Nephron progenitor cell (in vitro differentiated cells): ENCODE measurements at regions not wholly inside any gene's neighbourhood (a gene's known extent, or its start where the extent isn't known, plus 50 kb on each side); places are given as distances from the start of the nearest gene placed in this dataset.

Experiments
- DNase-seq: peaks from one replicate; pipeline ENCODE4 v3.0.0; 2021
- H3K27ac Mint-ChIP-seq: 2 replicates; pipeline ENCODE4 v1.8.0; 2021; ENCODE audit warnings: mild to moderate bottlenecking, moderate library complexity, mixed read lengths
- H3K27me3 Mint-ChIP-seq: 2 replicates; pipeline ENCODE4 v1.8.0; 2021; ENCODE audit warnings: mild to moderate bottlenecking, low read depth, mixed read lengths; ENCODE audit not compliant: poor library complexity
- H3K36me3 Mint-ChIP-seq: 2 replicates; pipeline ENCODE4 v1.8.0; 2021; ENCODE audit warnings: low read depth, mixed read lengths
- H3K4me1 Mint-ChIP-seq: 2 replicates; pipeline ENCODE4 v1.8.0; 2021; ENCODE audit warnings: mixed read lengths
- H3K4me3 Mint-ChIP-seq: 2 replicates; pipeline ENCODE4 v1.8.0; 2021; ENCODE audit warnings: mild to moderate bottlenecking, moderate library complexity, mixed read lengths
- H3K9me3 Mint-ChIP-seq: 2 replicates; pipeline ENCODE4 v1.8.0; 2021; ENCODE audit warnings: mild to moderate bottlenecking, moderate library complexity, mixed read lengths
- CTCF ChIP-seq: fragments of 200-600 bp; sonication (generic); IDR thresholded peaks from 2 replicates; pipeline ENCODE4 v1.5.0; 2021; ENCODE audit warnings: antibody characterized with exemption

- H3K4me1 Mint-ChIP-seq: peaks cover 76% of the 10 kb centered on the region
Measured at GRCh38 chr9:105975886-105976645, 281.7 kb downstream of the TMEM38B start.

GRCh38 chr9:105978336-105978735 lies 284.0 kb downstream of the TMEM38B start:
- Mint-ChIP-seq H3K27ac (peak overlapping the region; percentile 33), H3K4me3 (no peak overlapping the region), H3K36me3 (no peaks in the 10 kb centered on the region), H3K4me1 (peaks cover 63% of the 10 kb centered on the region), H3K9me3 (no peaks in the 10 kb centered on the region), H3K27me3 (peaks cover 6% of the 10 kb centered on the region)
- no peak for TF ChIP-seq CTCF
- DNase-seq: no peak

More at GRCh38 chr9:105975886-105976645, 281.7 kb downstream of the TMEM38B start:
- DNase-seq: no peak
- TF ChIP-seq CTCF: no peak
- H3K36me3 Mint-ChIP-seq: no peaks in the 10 kb centered on the region
- H3K27me3 Mint-ChIP-seq: no peaks in the 10 kb centered on the region
- H3K9me3 Mint-ChIP-seq: no peaks in the 10 kb centered on the region
- H3K27ac Mint-ChIP-seq: no peak overlapping the region
- H3K4me3 Mint-ChIP-seq: no peak overlapping the region

- no peaks in the 10 kb centered on the region for H3K36me3 Mint-ChIP-seq
- no peak for DNase-seq
- H3K4me1 Mint-ChIP-seq: peaks cover 58% of the 10 kb centered on the region
- peaks cover 6% of the 10 kb centered on the region for H3K27me3 Mint-ChIP-seq
- H3K9me3 Mint-ChIP-seq: no peaks in the 10 kb centered on the region
- TF ChIP-seq CTCF: no peak
- H3K27ac Mint-ChIP-seq: peak overlapping the region; percentile 33
- H3K4me3 Mint-ChIP-seq: no peak overlapping the region
Measured at GRCh38 chr9:105978826-105979225, 284.5 kb downstream of the TMEM38B start.

- H3K9me3 Mint-ChIP-seq: no peaks in the 10 kb centered on the region
- H3K4me1 Mint-ChIP-seq: peaks cover 53% of the 10 kb centered on the region
- no peaks in the 10 kb centered on the region for H3K36me3 Mint-ChIP-seq
- no peak overlapping the region for H3K27ac Mint-ChIP-seq
- no peak for TF ChIP-seq CTCF
- H3K27me3 Mint-ChIP-seq: peaks cover 11% of the 10 kb centered on the region
- no peak overlapping the region for H3K4me3 Mint-ChIP-seq
- no peak for DNase-seq
Measured at GRCh38 chr9:105979290-105979689, 284.9 kb downstream of the TMEM38B start.

- H3K4me3 Mint-ChIP-seq: no peak overlapping the region
- no peak for TF ChIP-seq CTCF
- H3K4me1 Mint-ChIP-seq: peaks cover 5% of the 10 kb centered on the region
- H3K27me3 Mint-ChIP-seq: peaks cover 14% of the 10 kb centered on the region
- H3K9me3 Mint-ChIP-seq: no peaks in the 10 kb centered on the region
- H3K27ac Mint-ChIP-seq: no peak overlapping the region
- DNase-seq: no peak
- H3K36me3 Mint-ChIP-seq: no peaks in the 10 kb centered on the region
Measured at GRCh38 chr9:105984714-105985113, 290.4 kb downstream of the TMEM38B start.
